ENCODE measurements at regions not wholly inside any gene's neighbourhood (a gene's known extent, or its start where the extent isn't known, plus 50 kb on each side); places are given as distances from the start of the nearest gene placed in this dataset.
"Not testable (repeated sequence)": the region's sequence is repeated elsewhere in the genome, so short reads cannot be mapped to it uniquely, and the experiment has no call there.

DNA sequence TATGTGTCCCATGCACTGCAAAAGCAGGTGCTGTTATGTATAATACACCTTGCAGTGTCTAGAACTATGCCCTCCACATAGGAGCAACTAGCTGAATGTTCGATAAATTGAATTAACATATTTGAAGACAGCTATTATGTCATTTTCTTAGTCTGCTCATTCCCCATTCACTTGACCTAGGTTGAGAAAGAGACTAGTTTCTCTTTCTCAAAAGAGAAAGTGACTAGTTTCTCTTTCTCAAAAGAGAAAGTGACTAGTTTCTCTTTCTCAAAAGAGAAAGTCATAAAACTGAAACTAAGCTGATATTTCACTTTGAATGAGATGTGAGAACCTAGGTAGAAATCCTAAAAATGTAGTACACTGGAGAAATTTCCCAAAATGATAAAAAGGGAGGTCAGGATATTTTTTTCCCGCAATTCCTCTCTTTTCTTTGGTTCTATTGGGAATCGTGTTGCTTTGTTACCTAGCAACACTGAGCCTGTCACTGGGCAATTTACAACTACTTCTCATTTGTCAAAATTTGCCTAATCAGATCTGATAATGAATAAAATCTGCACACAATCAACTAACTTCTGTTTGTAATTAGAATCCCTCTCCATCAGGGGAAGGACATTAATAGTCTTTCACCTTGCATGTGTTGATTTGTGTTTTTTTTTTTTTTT, 132.0 kb upstream of the GRIA1 start:
- DNase-seq (ENCODE audit: low read depth, low spot score): no peak

- no peak for DNase-seq (ENCODE audit: low read depth, low spot score)
Measured at GRCh38 chr5:153360860-153361259, 129.6 kb upstream of the GRIA1 start.

GRCh38 chr5:153361735-153362409, 128.6 kb upstream of the GRIA1 start:
- DNase-seq (ENCODE audit: low read depth, low spot score): no peak

- no peak for DNase-seq (ENCODE audit: low read depth, low spot score)
Measured at GRCh38 chr5:153365547-153365946, 124.9 kb upstream of the GRIA1 start.

GRCh38 chr5:153367466-153367865, 123.0 kb upstream of the GRIA1 start:
- DNase-seq (ENCODE audit: low read depth, low spot score): no peak

DNA sequence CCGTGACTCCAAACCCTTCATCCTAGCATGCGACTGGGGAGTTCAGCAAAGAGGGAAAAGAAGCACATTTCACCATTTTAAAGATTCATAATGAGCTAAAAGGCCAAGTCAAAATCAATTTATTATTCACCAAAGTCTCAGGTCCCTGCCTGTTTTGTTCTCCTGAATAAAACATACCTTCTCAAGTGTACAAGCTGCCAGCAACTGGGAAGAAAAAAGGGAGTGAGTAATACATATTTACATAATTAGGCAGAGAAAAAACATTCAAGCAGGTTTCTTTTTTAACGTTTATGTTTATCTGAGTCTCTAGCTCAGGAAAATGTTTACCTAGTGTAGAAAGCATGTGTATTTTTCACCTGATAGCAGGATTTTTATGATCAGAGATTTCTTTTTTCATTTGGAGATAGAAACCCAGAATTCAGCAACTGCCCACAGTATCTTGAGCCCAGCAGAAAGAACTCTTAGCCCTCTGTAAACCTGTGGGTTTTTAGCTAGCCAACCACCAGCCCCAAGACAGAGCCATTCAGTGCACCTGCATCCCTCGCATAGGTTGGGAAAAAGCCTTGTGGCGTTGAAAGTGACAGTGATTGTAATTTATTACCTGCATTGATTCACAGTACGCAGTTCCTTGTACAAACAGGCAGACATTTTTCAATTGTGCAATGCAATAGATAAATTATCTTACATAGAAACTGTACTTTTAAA, 117.9 kb upstream of the GRIA1 start:
- DNase-seq (ENCODE audit: low read depth, low spot score): no peak

GRCh38 chr5:153373130-153373498, 117.4 kb upstream of the GRIA1 start:
- no peak for DNase-seq (ENCODE audit: low read depth, low spot score)

DNA sequence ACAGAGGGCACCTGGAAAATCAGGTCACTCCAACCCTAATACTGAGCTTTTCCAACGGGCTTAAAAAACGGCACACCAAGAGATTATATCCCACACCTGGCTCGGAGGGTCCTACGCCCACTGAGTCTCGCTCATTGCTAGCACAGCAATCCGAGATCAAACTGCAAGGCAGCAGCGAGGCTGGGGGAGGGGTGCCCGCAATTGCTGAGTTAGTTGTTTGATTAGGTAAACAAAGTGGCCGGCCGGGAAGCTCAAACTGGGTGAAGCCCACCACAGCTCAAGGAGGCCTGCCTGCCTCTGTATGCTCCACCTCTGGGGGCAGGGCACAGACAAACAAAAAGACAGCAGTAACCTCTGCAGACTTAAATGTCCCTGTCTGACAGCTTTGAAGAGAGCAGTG, 108.8 kb upstream of the GRIA1 start:
- DNase-seq (ENCODE audit: low read depth, low spot score): not testable (repeated sequence)

DNA sequence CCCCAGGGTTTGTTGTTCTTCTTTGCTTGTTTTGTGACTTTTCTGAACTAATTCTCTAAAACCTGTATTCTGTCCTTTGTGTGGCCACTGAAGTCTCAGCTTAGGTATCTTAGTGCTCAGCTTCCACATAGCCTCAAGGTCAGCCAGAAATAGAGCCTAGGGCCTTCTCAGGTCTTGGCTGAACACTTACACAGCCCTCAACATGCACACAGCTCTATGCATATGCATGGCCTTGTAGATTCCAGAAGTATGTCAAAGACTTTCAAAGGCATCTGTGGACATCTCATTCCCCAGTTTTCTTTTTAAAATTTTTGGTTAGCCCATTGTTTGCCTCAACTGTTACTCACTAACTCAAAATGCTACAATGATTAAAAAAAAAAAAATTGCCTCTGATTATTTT, 99.9 kb upstream of the GRIA1 start:
- DNase-seq (ENCODE audit: low read depth, low spot score): no peak

DNA sequence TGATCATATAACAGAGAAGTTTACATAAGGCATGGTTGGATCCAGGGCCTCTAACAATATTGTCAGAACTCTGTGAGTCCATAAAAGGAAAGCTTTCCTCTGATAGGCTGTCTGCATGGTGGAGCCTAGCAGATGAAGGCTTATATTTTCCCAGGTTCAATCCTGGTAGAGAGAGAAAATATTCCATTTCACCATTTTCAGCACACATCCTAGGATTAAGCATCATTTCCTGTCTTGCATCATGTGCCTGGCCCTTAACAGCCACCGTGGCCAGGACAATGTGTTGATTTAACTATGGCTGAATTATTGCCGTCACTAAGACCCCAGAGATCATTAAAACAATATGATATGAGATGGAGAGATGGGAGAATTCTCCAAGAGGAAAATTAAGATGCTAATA, 90.9 kb upstream of the GRIA1 start:
- no peak for DNase-seq (ENCODE audit: low read depth, low spot score)

GRCh38 chr5:153400931-153401330, 89.5 kb upstream of the GRIA1 start:
- DNase-seq (ENCODE audit: low read depth, low spot score): no peak

- DNase-seq (ENCODE audit: low read depth, low spot score): no peak
Measured at GRCh38 chr5:153402550-153402949, 87.9 kb upstream of the GRIA1 start.

GRCh38 chr5:153403470-153403869, 87.0 kb upstream of the GRIA1 start:
- no peak for DNase-seq (ENCODE audit: low read depth, low spot score)

- DNase-seq (ENCODE audit: low read depth, low spot score): no peak
Measured at GRCh38 chr5:153404747-153405146, 85.7 kb upstream of the GRIA1 start.

DNA sequence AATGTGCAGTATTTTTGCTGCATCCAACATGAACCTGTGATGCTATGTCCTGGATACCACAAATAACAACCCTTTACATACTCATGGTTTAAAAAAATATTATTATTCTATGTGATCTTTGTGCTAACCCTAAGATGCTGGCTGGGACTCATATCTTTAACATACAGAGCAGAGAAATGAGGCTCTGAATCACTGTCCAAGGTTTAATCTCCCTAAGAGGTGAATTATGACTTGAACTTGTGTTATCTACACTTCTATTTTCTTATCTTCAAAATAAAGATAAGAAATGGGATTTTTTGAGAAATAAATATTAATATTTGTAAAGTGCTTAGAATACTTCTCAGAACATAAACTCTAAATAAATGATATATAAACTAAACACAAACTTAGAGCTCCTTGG, 68.8 kb upstream of the GRIA1 start:
- DNase-seq (ENCODE audit: low read depth, low spot score): no peak

DNA sequence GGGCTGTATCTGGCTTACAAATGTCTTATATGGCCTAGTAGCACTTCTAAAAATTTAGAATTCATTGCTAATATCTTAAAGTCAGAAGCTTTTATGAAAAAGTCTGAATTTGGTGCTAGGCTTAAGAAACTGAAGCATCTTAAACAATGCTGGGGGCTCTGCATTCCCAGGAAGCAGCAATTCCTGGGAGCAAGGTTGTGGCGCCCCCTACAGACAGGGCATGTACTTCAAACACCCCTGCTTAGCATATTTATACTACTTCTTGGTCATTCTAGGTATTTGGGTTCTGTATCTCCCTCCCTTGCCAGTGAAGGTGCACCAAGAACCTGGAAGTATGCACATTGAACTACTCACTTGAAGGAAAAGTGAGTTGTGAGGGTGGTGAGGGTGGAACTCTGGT, 64.6 kb upstream of the GRIA1 start:
- no peak for DNase-seq (ENCODE audit: low read depth, low spot score)

- no peak for DNase-seq (ENCODE audit: low read depth, low spot score)
Measured at GRCh38 chr5:153429761-153430380, 60.6 kb upstream of the GRIA1 start.

GRCh38 chr5:153432583-153432982, 57.9 kb upstream of the GRIA1 start:
- DNase-seq (ENCODE audit: low read depth, low spot score): no peak

GRCh38 chr5:153437251-153437650, 53.2 kb upstream of the GRIA1 start:
- DNase-seq (ENCODE audit: low read depth, low spot score): no peak

GRCh38 chr5:153439130-153439529, 51.3 kb upstream of the GRIA1 start:
- DNase-seq (ENCODE audit: low read depth, low spot score): no peak
